ENCODE measurements at regions not wholly inside any gene's neighbourhood (a gene's known extent, or its start where the extent isn't known, plus 50 kb on each side); places are given as distances from the start of the nearest gene placed in this dataset.

DNA sequence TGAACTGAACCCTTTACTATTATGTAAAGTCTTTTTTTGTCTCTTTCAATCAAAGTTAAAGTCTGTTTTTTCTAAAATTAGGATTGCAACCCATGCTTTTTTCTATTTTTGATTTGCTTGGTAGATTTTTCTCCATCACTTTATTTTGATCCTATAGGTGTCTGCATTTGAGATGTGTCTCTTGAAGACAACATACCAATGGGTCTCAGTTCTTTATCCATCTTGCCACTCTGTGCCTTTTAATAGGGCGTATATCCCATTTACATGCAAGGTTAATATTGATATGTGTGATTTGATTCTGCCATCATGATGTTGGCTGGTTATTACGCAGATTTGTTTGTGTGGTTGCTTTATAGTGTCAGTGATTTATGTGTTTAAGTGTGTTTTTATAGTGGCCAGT, 436.0 kb upstream of the SEMA6A start:
- Histone ChIP-seq H3K4me1 (ENCODE audit: control insufficient read depth, insufficient read depth, low read length) (no peaks in the 10 kb centered on the region), H3K9me3 (replicated peaks; ENCODE audit: control insufficient read depth, insufficient read depth, low read length) (no peaks in the 10 kb centered on the region; the same call in 2 of the 3 replicates), H3K27me3 (replicated peaks in 1 of 2; ENCODE audit: control insufficient read depth in 2 of 2, insufficient read depth in 2 of 2, low read length in 1 of 2) (peaks cover 0 to 2% of the 10 kb centered on the region in 2 experiments; a peak in 1 of 4 replicates), H3K36me3 (ENCODE audit: control insufficient read depth in 2 of 2, insufficient read depth in 2 of 2, low read length in 1 of 2) (no peaks in the 10 kb centered on the region), H3K4me2 (ENCODE audit: control insufficient read depth, insufficient read depth) (no peak overlapping the region), H3K27ac (ENCODE audit: control insufficient read depth, insufficient read depth) (no peak overlapping the region), H2AFZ (ENCODE audit: control insufficient read depth, low read depth, low read length) (no peak overlapping the region), H4K20me1 (ENCODE audit: control insufficient read depth, insufficient read depth) (no peaks in the 10 kb centered on the region), H3K79me2 (ENCODE audit: control insufficient read depth, insufficient read depth, low read length) (no peaks in the 10 kb centered on the region), H3K9ac (ENCODE audit: control insufficient read depth, insufficient read depth, low read length) (no peak overlapping the region), H3K4me3 (no peak overlapping the region)
- RAD21 ChIA-PET (ENCODE audit: unreplicated experiment) = no interaction called here
- FAIRE-seq = no peak
- intact Hi-C loops (cut with micrococcal nuclease; ENCODE audit: unreplicated experiment) (no loop called here), in situ Hi-C loops (cut with MboI) (no loop called here)
- DNase-seq (ENCODE audit: low read depth, low spot score) = no peak
- SMC1A ChIA-PET (ENCODE audit: uncharacterized antibody, unreplicated experiment) = no interaction called here
- 19% methylated on average over 2 of the region's 2 CpGs for WGBS (ENCODE audit: insufficient coverage, insufficient replicate concordance, low lambda C conversion rate, missing lambda C conversion rate)
- BruUV-seq (replicated peaks) = no TSS peak
- CTCF ChIA-PET = no interaction called here
- no peak for ATAC-seq
- POLR2A ChIA-PET = no interaction called here
- TF ChIP-seq, protein P1, sequence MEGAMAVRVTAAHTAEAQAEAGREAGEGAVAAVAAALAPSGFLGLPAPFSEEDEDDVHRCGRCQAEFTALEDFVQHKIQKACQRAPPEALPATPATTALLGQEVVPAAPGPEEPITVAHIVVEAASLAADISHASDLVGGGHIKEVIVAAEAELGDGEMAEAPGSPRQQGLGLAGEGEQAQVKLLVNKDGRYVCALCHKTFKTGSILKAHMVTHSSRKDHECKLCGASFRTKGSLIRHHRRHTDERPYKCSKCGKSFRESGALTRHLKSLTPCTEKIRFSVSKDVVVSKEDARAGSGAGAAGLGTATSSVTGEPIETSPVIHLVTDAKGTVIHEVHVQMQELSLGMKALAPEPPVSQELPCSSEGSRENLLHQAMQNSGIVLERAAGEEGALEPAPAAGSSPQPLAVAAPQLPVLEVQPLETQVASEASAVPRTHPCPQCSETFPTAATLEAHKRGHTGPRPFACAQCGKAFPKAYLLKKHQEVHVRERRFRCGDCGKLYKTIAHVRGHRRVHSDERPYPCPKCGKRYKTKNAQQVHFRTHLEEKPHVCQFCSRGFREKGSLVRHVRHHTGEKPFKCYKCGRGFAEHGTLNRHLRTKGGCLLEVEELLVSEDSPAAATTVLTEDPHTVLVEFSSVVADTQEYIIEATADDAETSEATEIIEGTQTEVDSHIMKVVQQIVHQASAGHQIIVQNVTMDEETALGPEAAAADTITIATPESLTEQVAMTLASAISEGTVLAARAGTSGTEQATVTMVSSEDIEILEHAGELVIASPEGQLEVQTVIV (IDR thresholded peaks at IDR 0.05; ENCODE audit: borderline replicate concordance, partially characterized antibody) = no peak
- TF ChIP-seq ATF2 (IDR thresholded peaks at IDR 0.05; ENCODE audit: low read length) = no peak
- TF ChIP-seq JUND (IDR thresholded peaks at IDR 0.05; ENCODE audit: low read depth, low read length) = no peak
- no peak for TF ChIP-seq ETV6 (conservative IDR thresholded peaks at IDR 0.05 in 1 of 2, IDR thresholded peaks at IDR 0.05 in 1 of 2; ENCODE audit: borderline replicate concordance in 1 of 2, low read depth in 1 of 2)
- no peak for TF ChIP-seq SRF (IDR thresholded peaks at IDR 0.05; ENCODE audit: low read depth in 2 of 2, low read length in 2 of 2)
- TF ChIP-seq CHD4 (IDR thresholded peaks at IDR 0.05) = no peak
- TF ChIP-seq, protein P2, sequence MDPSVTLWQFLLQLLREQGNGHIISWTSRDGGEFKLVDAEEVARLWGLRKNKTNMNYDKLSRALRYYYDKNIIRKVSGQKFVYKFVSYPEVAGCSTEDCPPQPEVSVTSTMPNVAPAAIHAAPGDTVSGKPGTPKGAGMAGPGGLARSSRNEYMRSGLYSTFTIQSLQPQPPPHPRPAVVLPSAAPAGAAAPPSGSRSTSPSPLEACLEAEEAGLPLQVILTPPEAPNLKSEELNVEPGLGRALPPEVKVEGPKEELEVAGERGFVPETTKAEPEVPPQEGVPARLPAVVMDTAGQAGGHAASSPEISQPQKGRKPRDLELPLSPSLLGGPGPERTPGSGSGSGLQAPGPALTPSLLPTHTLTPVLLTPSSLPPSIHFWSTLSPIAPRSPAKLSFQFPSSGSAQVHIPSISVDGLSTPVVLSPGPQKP (IDR thresholded peaks at IDR 0.05; ENCODE audit: low read depth, low read length) = no peak
- no peak for TF ChIP-seq FOXK2 (IDR thresholded peaks at IDR 0.05)
- TF ChIP-seq YBX1 (IDR thresholded peaks at IDR 0.05) = no peak
- TF ChIP-seq SPI1 (IDR thresholded peaks at IDR 0.05; ENCODE audit: borderline replicate concordance, insufficient read depth, low read depth, low read length) = no peak
- TF ChIP-seq SP1 (IDR thresholded peaks at IDR 0.05; ENCODE audit: low read depth, low read length) = no peak

Measured in GM12878 (cell line).